Astrocyte (in vitro differentiated cells and primary cell): ENCODE measurements at regions not wholly inside any gene's neighbourhood (a gene's known extent, or its start where the extent isn't known, plus 50 kb on each side); places are given as distances from the start of the nearest gene placed in this dataset.

Experiments
- DNase-seq: peaks from one replicate; pipeline ENCODE4 v3.0.0-alpha.2; 2010; ENCODE audit warnings: low read depth
- FAIRE-seq: peaks from 2 replicates; lab custom pipeline; 2011; peaks lifted over from hg19 to GRCh38; lab: Jason Lieb, UNC
- H2AFZ ChIP-seq: 2 replicates; pipeline ENCODE4 v1.6.0; 2012; ENCODE audit warnings: low read depth, low read length, inconsistent platforms
- H3K27ac ChIP-seq: 2 replicates; pipeline ENCODE4 v1.5.1; 2011; ENCODE audit warnings: low read depth, low read length, inconsistent platforms
- H3K27me3 ChIP-seq: 2 replicates; pipeline ENCODE4 v1.6.0; 2011; ENCODE audit warnings: low read length, inconsistent platforms; ENCODE audit not compliant: insufficient read depth
- H3K36me3 ChIP-seq: 2 replicates; pipeline ENCODE4 v1.5.1; 2011; ENCODE audit warnings: low read length, inconsistent platforms; ENCODE audit not compliant: insufficient read depth
- H3K4me1 ChIP-seq: 2 replicates; pipeline ENCODE4 v1.5.1; 2011; ENCODE audit warnings: low read length, inconsistent platforms; ENCODE audit not compliant: insufficient read depth
- H3K4me2 ChIP-seq: 2 replicates; pipeline ENCODE4 v1.6.0; 2012; ENCODE audit warnings: low read length, inconsistent platforms
- H3K4me3 ChIP-seq: 2 replicates; pipeline ENCODE4 v1.5.1; 2011; ENCODE audit warnings: low read depth, mild to moderate bottlenecking, low read length, inconsistent platforms; ENCODE audit not compliant: insufficient read depth
- H3K79me2 ChIP-seq: 2 replicates; pipeline ENCODE4 v1.6.0; 2012; ENCODE audit warnings: mild to moderate bottlenecking, low read length, inconsistent platforms; ENCODE audit not compliant: insufficient read depth
- H3K9ac ChIP-seq: 2 replicates; pipeline ENCODE4 v1.6.0; 2012; ENCODE audit warnings: mild to moderate bottlenecking, low read length, inconsistent platforms
- H3K9me3 ChIP-seq: 2 replicates; pipeline ENCODE4 v1.5.1; 2012; ENCODE audit warnings: low read depth, mild to moderate bottlenecking, low read length, inconsistent platforms; ENCODE audit not compliant: insufficient read depth
- H4K20me1 ChIP-seq: 2 replicates; pipeline ENCODE4 v1.6.0; 2012; ENCODE audit warnings: low read length, inconsistent platforms; ENCODE audit not compliant: insufficient read depth
- H3K27ac Mint-ChIP-seq: one replicate; pipeline ENCODE4 v1.8.0; 2021; ENCODE audit warnings: mild to moderate bottlenecking, mixed read lengths; ENCODE audit not compliant: unreplicated experiment
- H3K27me3 Mint-ChIP-seq: one replicate; pipeline ENCODE4 v1.8.0; 2021; ENCODE audit warnings: low read depth, mixed read lengths; ENCODE audit not compliant: unreplicated experiment
- H3K36me3 Mint-ChIP-seq: one replicate; pipeline ENCODE4 v1.8.0; 2021; ENCODE audit warnings: low read depth, mixed read lengths; ENCODE audit not compliant: unreplicated experiment
- H3K4me1 Mint-ChIP-seq: one replicate; pipeline ENCODE4 v1.8.0; 2021; ENCODE audit warnings: low read depth, mixed read lengths; ENCODE audit not compliant: unreplicated experiment
- H3K4me3 Mint-ChIP-seq: one replicate; pipeline ENCODE4 v1.8.0; 2021; ENCODE audit warnings: mild to moderate bottlenecking, moderate library complexity, mixed read lengths; ENCODE audit not compliant: unreplicated experiment
- H3K9me3 Mint-ChIP-seq: one replicate; pipeline ENCODE4 v1.8.0; 2021; ENCODE audit warnings: mild to moderate bottlenecking, mixed read lengths; ENCODE audit not compliant: unreplicated experiment
- EZH2 ChIP-seq: IDR thresholded peaks from 2 replicates; pipeline ENCODE4 v1.6.1; 2012; ENCODE audit warnings: mild to moderate bottlenecking, low read length, inconsistent platforms; ENCODE audit not compliant: insufficient read depth
- TF ChIP-seq, protein P1 (sequence below): IDR thresholded peaks from 2 replicates; pipeline ENCODE4 v1.5.1; 2011; ENCODE audit warnings: low read depth, mild to moderate bottlenecking, inconsistent platforms, low read length, moderate library complexity; ENCODE audit not compliant: insufficient read depth

DNA sequence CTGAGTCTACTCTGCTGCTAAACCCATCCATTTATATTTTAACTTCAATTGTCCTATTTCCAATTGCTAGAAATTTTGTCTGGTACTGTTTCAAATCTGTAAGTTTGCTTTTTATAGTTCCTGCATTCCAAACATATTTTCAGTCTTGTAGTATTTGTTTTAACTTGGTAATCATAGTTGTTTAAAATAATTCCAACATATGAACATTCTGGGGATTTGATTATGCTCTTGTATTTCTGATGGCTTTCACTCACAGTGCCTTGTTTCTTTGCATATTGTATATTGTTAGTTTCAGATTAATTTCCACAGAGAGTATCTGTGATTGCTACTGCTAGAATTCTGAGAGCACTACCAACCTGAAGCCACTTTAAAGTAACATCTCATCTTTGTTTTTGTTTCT is 202.4 kb downstream of the ETAA1 start:
- no peak for DNase-seq
- Mint-ChIP-seq H3K4me3 (no peak overlapping the region), H3K27me3 (no peaks in the 10 kb centered on the region), H3K4me1 (peaks cover 20% of the 10 kb centered on the region), H3K9me3 (no peaks in the 10 kb centered on the region), H3K36me3 (no peaks in the 10 kb centered on the region), H3K27ac (no peak overlapping the region)
- no peak overlapping the region for H3K27ac ChIP-seq
- no peak overlapping the region for H3K4me2 ChIP-seq
- TF ChIP-seq, protein P1, sequence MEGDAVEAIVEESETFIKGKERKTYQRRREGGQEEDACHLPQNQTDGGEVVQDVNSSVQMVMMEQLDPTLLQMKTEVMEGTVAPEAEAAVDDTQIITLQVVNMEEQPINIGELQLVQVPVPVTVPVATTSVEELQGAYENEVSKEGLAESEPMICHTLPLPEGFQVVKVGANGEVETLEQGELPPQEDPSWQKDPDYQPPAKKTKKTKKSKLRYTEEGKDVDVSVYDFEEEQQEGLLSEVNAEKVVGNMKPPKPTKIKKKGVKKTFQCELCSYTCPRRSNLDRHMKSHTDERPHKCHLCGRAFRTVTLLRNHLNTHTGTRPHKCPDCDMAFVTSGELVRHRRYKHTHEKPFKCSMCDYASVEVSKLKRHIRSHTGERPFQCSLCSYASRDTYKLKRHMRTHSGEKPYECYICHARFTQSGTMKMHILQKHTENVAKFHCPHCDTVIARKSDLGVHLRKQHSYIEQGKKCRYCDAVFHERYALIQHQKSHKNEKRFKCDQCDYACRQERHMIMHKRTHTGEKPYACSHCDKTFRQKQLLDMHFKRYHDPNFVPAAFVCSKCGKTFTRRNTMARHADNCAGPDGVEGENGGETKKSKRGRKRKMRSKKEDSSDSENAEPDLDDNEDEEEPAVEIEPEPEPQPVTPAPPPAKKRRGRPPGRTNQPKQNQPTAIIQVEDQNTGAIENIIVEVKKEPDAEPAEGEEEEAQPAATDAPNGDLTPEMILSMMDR, result no peak
- no peak for TF ChIP-seq EZH2
- H3K36me3 ChIP-seq, result no peaks in the 10 kb centered on the region
- H3K27me3 ChIP-seq, result no peaks in the 10 kb centered on the region
- H4K20me1 ChIP-seq, result no peaks in the 10 kb centered on the region
- H3K9ac ChIP-seq, result no peak overlapping the region
- no peaks in the 10 kb centered on the region for H3K79me2 ChIP-seq
- H2AFZ ChIP-seq, result no peak overlapping the region
- FAIRE-seq, result no peak
- peaks cover 4% of the 10 kb centered on the region for H3K4me1 ChIP-seq
- no peaks in the 10 kb centered on the region for H3K9me3 ChIP-seq
- no peak overlapping the region for H3K4me3 ChIP-seq

- Histone ChIP-seq H2AFZ (no peak overlapping the region), H3K9ac (no peak overlapping the region), H3K4me3 (no peak overlapping the region), H3K27ac (peak overlapping the region; percentile 25), H3K36me3 (no peaks in the 10 kb centered on the region), H3K79me2 (no peaks in the 10 kb centered on the region), H3K27me3 (no peaks in the 10 kb centered on the region), H3K9me3 (no peaks in the 10 kb centered on the region), H3K4me1 (peaks cover 4% of the 10 kb centered on the region), H3K4me2 (no peak overlapping the region), H4K20me1 (no peaks in the 10 kb centered on the region)
- FAIRE-seq (no peak), DNase-seq (no peak)
- no peak for TF ChIP-seq EZH2
- TF ChIP-seq, protein P1, result no peak
- Mint-ChIP-seq H3K36me3 (no peaks in the 10 kb centered on the region), H3K27ac (peak overlapping the region; percentile 79), H3K4me1 (peaks cover 20% of the 10 kb centered on the region), H3K27me3 (no peaks in the 10 kb centered on the region), H3K9me3 (no peaks in the 10 kb centered on the region), H3K4me3 (no peak overlapping the region)
These were observed 203.2 kb downstream of the ETAA1 start for GRCh38 chr2:67600222-67600871.

- Histone ChIP-seq H3K9me3 (no peaks in the 10 kb centered on the region), H3K4me3 (no peak overlapping the region), H3K27ac (peak overlapping the region; percentile 25), H3K27me3 (no peaks in the 10 kb centered on the region), H3K9ac (no peak overlapping the region), H2AFZ (no peak overlapping the region), H3K4me2 (no peak overlapping the region), H4K20me1 (no peaks in the 10 kb centered on the region), H3K79me2 (no peaks in the 10 kb centered on the region), H3K4me1 (peaks cover 4% of the 10 kb centered on the region), H3K36me3 (no peaks in the 10 kb centered on the region)
- TF ChIP-seq, protein P1, result no peak
- TF ChIP-seq EZH2, result no peak
- FAIRE-seq (no peak), DNase-seq (peak; percentile 95)
- no peak overlapping the region for H3K4me3 Mint-ChIP-seq
- no peaks in the 10 kb centered on the region for H3K27me3 Mint-ChIP-seq
- H3K4me1 Mint-ChIP-seq, result peaks cover 20% of the 10 kb centered on the region
- no peaks in the 10 kb centered on the region for H3K9me3 Mint-ChIP-seq
- H3K36me3 Mint-ChIP-seq, result no peaks in the 10 kb centered on the region
- H3K27ac Mint-ChIP-seq, result peak overlapping the region; percentile 79
These were observed 203.8 kb downstream of the ETAA1 start for GRCh38 chr2:67600946-67601345.
